Endometrial microvascular endothelial cells (primary cell): ENCODE measurements at regions not wholly inside any gene's neighbourhood (a gene's known extent, or its start where the extent isn't known, plus 50 kb on each side); places are given as distances from the start of the nearest gene placed in this dataset.
"Not testable (repeated sequence)": the region's sequence is repeated elsewhere in the genome, so short reads cannot be mapped to it uniquely, and the experiment has no call there.

Experiments used
- in situ Hi-C: cut with HindIII; loops from 2 replicates; pipeline ENCODE4 v1.10.0; 2017; ENCODE audit warnings: low sequenced_read_pairs, low pct_unique_long_range_greater_than_20kb; ENCODE audit errors: inconsistent ontology term

DNA sequence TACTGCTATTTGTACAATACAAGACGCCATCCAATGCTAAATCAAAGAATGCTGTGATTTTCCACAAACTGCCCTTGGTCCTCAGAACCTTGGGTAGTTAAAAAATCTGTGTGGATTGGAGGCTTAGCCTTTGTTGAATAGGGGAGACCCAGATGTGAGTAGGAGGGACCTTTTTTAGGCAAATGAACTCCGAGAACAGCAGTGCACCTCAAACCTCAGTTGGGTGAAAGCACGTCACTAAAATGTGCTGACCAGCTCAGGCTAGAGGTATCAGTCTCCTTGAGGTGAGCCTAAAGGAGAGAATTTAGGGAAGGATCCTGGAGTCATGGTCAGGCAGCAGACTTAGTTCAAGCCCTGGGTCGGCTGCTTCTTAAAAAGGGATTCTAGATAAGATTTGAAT, 200.7 kb downstream of the SOX2 start:
- in situ Hi-C loops, result no loop called here

DNA sequence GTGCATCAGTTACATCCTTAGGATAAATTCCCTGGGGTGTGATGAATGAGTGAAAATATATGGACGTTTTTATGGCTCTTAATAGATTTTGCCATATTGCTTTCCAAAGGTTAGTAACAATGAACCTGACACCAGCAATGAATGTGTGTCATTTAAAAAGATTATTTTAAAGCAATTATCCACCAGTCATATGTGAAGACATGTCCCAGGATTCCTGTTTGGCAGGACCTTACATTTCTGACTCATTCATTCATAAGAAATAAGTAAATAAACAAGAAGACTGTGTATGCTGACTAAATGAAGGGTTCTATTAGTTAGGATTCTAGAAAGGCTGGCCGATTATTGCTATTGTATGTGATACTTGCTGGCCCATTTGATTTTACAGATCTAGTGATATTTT, 201.5 kb downstream of the SOX2 start:
- in situ Hi-C loops, result no loop called here

DNA sequence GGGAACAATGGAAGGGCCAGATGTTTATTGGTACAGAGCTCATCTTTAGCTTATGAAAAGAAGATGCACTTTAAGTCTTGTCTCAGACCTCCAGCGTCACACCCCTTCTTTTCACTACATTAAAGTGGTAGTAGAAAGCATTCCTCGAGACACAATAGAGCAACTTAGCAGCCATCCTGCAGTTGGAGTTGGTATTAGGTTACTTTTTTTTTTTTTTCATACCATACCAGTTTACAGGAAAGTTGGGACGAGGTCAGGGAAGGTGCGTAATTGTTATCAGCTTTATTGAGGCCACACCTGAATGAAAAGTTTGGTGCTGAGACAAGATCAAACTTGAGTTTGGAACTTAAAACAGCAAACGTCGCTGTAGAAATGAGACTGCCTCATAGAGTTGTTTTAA, 203.8 kb downstream of the SOX2 start:
- in situ Hi-C loops, result no loop called here

DNA sequence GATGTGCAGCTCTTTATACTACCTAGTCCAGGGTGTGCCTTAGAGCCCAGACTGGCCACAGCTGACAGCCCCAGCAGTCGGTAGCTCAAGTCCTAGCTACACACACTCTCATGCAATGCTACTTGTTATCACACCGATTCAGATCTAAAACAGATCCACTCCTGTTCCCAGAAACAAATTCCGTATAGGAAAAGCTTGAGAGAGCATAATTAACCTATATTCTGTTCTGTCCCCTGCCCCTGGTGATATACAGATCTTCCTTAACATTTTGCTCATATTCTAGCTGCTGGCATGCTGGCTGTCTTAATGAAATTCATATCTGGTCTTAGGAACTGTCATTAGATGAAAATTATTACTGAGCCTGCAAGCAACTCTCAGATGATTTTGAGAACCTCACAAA, 204.3 kb downstream of the SOX2 start:
- in situ Hi-C loops, result no loop called here

DNA sequence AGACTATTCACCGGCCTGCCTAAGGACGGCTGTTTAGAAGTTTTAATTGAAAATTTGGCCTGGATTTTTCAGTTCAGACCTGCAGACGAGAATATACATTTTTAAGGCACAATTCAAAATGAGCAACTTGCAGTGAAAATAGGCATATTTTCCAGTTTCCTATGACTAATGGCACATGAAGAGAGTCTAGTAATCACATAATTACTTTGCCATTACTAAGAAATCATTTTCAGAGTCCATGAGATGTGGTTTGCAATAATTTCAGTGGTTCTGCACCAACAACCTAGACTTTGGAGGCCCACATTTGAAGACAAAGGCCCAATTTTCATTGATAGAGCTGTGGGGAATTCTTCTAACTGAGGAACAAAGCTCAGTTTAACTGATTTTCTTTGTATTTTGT, 205.3 kb downstream of the SOX2 start:
- in situ Hi-C loops, result no loop called here

DNA sequence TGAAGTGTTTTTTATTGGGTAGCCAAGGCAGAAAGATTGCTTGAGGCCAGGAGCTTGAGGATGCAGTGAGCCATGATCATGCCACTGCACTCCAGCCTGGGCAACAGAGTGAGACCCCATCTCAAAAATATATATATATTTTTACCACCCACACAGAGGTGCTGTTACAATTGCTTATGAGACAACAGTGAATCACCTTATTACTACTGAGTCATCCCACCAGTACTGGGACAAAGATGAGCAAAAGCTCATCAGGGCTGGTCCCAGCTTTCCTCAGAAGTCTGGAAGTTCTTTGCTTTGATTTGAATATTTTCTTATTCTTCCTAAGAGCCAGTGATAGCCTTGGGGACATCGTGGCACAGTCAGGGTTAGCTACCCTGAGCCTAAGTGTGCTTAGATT, 207.7 kb downstream of the SOX2 start:
- in situ Hi-C loops, result no loop called here

DNA sequence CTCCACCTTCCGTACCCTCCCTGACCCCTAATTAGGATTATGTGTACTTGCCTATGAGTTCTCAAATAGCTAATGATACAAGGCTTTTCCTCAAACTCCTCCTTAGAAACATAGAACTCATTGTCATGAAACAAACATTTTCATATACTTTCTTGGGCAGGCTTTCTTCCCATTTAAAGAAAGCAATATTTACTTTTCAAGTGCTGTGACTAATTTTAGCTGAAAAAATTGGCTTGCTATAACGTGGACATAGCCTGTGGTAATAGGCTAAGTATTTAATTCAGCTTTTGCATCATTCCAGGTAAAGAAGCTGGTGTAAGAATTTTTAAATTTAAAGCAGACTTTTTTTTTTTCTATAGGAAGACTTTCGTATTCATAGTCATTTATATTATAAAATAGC, 208.7 kb downstream of the SOX2 start:
- in situ Hi-C loops, result no loop called here

DNA sequence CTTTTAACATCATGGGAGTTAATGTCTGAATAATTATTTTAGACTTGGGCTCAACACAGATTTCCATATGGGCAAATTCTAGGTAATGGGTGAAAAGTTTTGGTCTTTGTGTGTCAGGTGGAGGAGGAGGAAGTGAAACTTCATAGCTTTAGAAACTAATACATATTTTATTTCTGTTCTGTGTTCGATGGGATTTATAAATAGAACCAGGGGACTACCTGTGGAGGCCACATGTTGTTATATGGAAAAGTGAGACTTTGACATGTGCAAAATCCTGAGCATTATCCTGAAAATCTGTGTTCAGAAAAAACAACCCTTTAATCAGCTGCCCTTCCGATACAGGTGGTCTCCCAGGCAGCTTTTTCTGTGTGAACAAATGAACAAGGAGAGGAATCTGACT, 209.5 kb downstream of the SOX2 start:
- in situ Hi-C loops, result no loop called here

DNA sequence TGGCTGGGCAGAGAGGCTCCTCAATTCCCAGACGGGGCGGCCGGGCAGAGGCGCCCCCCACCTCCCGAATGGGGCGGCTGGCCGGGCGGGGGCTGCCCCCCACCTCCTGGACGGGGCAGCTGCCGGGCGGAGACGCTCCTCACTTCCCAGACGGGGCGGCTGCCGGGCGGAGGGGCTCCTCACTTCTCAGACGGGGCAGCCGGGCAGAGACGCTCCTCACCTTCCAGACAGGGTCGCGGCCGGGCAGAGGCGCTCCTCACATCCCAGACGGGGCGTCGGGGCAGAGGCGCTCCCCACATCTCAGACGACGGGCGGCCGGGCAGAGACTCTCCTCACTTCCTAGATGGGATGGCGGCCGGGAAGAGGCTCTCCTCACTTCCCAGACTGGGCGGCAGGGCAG, 214.1 kb downstream of the SOX2 start:
- in situ Hi-C loops, result not testable (repeated sequence)

DNA sequence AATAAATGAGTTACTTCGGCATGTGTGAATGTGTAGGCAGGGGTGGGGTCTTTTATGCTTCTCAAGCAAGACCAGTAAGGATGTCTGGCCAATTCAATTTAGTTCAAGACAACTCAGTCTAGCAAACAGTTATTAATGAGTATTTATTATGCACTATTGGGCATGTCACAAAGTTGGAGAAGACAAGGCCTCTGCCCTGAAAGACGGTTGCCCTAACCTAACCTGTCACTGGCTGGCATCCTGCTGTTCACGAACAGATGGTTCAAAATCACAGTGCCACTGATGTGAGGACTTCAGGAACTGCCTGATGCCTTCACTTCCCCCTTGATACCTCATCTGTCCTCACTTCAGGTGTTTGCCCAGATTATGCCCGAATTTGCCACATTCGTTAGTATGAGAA, 217.8 kb downstream of the SOX2 start:
- in situ Hi-C loops, result no loop called here

DNA sequence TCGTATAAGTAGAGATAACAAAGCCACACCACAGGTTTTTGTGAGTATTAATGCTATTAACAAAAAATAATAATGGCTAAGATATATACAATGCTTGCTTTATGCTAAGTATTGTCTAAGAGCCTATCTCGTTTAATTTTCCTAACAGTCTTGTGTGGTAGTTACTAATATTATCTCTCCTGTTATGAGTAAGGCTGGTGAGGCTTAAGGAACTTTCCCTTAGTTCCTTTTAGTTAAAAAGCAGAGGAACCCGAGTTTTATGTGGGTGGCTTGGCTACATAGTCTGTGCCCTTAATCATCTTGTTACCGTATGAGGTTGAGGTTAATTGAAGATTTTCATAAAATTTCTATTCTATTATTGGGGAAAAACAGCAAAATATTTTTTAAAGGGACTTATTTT, 218.4 kb downstream of the SOX2 start:
- in situ Hi-C loops, result no loop called here

DNA sequence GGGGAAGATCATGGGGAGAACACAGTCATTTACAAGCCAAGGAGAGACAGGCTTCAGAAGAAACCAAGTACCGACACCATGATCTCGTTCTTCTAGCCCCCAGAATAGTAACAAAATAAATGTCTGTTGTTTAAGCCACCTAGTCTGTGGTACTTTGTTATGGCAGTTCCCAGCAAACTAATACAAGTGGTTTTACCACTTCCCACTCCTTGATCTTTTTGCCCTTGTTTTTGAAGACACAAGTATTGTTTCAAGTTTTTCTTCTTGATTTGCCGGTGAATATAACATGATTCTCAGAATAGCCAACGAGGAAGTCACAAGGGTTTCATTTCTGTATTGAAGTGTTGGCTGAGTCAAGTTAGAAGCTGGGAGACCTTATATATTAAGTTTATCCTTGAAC, 220.3 kb downstream of the SOX2 start:
- in situ Hi-C loops, result no loop called here

DNA sequence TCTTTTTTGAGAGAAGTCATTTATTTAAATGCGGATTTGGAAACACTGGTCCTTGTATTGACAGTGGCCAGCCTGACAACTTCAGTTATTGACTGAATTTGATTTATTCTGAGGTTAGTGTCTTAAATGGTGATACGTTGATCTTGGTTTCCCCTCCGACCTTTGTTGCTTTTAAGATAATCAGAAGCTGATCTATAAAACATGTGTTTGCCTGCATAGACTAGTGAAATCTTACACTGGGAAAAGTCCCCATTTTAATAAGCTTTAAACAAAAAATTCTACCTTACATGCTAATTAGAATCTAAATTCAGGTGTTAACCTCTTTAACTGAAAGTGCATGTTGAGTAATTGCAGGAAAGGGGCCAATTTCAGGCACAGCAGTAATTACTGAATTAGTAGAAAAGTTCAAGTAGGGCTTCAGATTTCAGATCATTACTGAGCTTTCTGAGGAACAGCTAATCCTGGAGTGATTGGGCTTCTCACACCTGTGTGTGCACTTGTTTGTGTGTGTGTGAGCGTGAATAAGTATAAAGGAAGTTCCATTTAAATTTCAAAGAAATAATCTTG, 221.4 kb downstream of the SOX2 start:
- in situ Hi-C loops, result no loop called here

DNA sequence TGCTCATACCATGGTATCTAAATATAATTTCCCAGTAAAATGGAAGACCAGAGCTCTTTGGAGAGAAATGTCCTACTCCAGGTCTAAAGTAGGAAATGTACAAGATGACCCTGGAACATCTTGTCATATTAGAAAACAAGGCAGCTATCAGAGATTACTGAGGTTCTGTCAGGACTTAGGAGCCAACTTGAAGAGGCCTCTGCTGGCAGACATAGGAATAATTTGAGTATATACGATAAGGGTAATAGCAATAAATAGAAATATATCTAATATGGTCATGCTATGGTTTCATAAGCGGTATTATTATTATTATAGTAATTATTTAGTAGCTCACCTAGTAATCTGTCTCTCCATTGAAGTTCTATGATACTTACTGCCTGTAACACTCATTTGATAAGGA, 224.2 kb downstream of the SOX2 start:
- in situ Hi-C loops, result no loop called here

DNA sequence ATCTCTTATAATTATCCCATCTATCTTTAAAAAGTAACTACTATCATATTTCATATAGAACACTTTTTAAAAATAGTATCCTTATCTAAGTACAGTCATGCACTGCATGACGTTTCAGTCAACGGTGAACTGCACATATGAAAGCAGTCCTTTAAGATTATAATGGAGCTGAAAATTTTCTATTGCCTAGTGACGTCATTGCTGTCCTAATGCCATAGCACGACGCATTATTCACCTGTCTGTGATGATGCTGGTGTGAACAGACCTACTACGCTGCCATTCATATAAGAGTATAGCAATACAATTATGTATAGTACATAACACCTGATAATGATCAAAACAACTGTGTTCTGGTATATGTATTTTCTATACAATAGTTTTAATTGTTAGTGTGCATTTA, 225.0 kb downstream of the SOX2 start:
- in situ Hi-C loops, result no loop called here

DNA sequence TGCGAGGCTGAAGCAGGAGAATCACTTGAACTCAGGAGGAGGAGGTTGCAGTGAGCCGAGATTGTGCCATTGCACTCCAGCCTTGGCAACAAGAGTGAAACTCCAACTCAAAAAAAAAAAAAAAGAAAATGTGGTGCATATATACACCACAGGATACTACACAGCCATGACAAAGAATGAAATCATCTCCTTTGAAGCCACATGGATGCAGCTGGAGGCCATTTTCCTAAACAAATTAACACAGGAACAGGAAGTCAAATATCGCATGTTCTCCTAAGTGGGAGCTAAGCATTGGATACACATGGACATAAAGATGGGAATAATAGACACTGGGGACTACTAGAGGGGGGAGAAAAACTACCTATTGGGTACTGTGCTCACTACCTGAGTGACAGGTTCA, 226.9 kb downstream of the SOX2 start:
- in situ Hi-C loops, result not testable (repeated sequence)

DNA sequence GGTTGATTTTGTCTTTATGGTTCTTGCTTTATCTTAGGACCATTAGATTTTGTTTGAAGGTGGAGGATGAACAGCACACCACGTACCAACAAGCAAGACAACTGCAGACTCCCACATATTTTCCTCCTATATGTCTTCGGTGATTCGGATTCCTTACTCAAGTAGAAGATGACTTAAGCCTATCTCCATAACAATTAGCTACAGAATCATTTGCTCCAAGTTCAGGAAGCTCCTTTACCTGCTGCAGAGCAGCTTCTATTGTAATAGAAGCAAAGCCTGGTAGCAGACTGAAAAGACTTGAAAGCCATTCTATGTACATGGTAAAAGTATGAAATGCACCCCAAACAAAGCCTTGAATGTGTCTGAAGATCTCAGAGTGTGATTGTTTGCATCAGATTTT, 229.0 kb downstream of the SOX2 start:
- in situ Hi-C loops, result no loop called here

DNA sequence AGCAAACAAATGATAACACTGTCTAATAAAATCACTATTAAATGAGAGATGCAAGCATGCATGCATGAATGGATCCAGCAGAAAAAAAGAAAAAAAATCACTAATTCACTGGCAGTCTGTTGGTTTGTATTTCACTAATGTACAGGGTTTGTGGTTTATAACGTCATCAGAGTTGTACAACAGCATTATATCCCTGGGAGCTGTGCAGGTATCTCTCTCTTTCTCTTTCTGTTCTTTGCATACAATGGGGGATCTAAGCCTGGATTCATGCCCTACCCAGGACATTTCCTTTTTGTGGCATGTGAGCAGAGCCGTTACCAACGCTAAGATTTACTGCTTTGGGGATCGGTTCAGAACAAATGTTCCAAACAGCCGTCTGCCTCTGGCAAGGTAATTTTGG, 229.5 kb downstream of the SOX2 start:
- in situ Hi-C loops, result no loop called here

DNA sequence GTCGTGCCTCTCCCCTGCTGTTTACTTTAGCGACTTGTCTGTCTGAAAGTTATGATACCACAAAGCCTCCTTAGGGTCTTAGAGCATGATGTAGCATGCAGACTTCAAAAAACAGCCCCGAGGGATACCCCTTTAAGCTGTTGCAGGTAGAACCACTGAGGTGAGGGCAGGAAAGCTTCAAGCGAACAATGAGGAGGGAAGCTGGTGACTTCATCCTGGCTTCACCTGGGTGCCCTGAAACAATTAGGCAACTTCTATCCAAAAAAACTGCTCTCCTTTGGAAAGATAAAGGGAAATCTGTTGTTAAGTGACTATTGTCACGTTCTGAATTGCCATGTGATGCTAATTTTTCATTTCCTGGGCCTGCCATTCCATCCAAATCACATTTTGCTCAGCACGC, 231.6 kb downstream of the SOX2 start:
- in situ Hi-C loops, result no loop called here

DNA sequence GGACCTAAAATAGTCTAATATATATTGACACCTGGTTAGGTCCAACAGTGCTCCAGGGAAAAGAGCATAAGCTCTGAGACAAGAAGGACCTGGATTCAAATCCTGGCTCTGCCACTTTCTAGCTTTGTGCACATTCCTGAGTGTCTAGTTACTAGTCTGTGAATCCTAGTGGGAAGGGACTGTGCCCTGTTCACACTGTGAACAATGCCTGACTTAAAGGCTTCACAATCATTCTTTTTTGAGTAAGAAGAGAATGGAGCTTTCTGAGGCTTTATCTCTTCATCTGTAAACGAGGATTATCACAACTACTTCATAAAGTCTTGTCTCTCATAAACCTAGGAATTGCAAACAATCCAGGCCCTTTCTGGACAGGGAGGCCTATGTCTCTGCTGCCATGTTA, 235.9 kb downstream of the SOX2 start:
- in situ Hi-C loops, result no loop called here

DNA sequence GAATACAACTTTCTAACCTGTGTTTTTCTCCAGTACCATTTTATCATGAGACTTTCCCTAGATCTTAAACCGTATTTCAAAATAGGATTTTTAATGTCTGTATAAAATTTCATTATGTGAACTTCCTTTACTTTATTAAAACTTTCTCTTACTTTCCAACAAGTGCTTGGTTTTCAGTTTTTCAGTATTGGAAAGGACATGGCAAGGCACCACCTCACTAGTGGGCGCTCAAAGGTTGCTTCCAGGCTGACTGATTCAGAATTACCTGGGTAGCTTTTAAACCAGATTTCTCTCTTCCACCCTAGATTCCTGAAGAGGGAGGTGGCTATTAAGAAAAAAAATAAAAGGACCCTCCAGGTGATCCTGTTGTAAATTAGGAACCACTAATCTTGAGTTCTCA, 236.6 kb downstream of the SOX2 start:
- in situ Hi-C loops, result no loop called here

DNA sequence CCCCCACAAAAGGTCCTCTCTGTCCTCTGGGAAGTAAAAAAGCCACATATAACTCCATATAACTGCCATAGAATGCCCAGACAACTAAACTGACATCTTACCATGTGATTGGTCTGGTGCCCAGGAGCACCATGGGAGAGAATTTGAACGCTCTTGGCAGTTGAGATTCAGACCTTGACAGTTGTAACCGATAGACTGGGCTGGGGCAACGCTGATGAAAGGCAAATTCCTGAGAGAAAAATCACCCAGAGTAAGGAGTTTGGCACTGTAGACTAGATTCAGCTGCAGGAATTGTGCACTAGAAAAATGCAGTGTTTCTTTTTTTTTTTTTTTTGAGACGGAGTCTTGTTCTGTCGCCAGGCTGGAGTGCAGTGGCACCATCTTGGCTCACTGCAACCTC, 240.5 kb downstream of the SOX2 start:
- in situ Hi-C loops, result no loop called here
